Heart left ventricle (tissue), 13 donors: ENCODE measurements at regions not wholly inside any gene's neighbourhood (a gene's known extent, or its start where the extent isn't known, plus 50 kb on each side); places are given as distances from the start of the nearest gene placed in this dataset.

Source experiments
- POLR2A ChIP-seq, 2 donors: fragments of 450-650 bp; IDR thresholded peaks; one replicate each; pipeline ENCODE4 v1.6.1; 2017; ENCODE audit warnings: antibody characterized with exemption in 2 of 2, mild to moderate bottlenecking in 2 of 2, moderate library complexity in 2 of 2
- TF ChIP-seq, protein P1 (sequence below), 12 donors: fragments of 200-600 bp; sonication (generic) in 4 of 12; IDR thresholded peaks; one replicate each; pipeline versions ENCODE4 v1.5.0 to v1.8.0; 2018 to 2022; ENCODE audit warnings: antibody characterized with exemption in 12 of 12, mild to moderate bottlenecking in 5 of 12
- donor health status: ischemic (EF 13 %, LVEDD 7.1; RV severe dilation, severe dysfunction).
- donor health status: DM: no; HTN: yes; CAD: no.
- donor health status: DM: no; HTN: no; CAD: no.
- donor health status: ischemic (EF 25% LVEDD 6.9; RV normal size, moderate dysfunction).
- donor health status: ischemic (EF 25% LVEDD 5.7; RV mildly dilated, moderate dysfunction).
- donor health status: ischemic (EF 35%, LVEDD 5.7; RV mildly dilated, moderate dysfunction).
- donor health status: nonischemic (EF 11% LVEDD 7.7; RV severe dilation, severe dysfunction).
- donor health status: DM: yes; HTN: yes; CAD: no.
- donor health status: PGD.
- donor health status: ischemic (EF 29% LVEDD 5.4; RV normal size, mild dysfunction).
- donor health status: nonischemic (EF 23%, LVEDD 6.1; RV moderate dilation, normal function).

DNA sequence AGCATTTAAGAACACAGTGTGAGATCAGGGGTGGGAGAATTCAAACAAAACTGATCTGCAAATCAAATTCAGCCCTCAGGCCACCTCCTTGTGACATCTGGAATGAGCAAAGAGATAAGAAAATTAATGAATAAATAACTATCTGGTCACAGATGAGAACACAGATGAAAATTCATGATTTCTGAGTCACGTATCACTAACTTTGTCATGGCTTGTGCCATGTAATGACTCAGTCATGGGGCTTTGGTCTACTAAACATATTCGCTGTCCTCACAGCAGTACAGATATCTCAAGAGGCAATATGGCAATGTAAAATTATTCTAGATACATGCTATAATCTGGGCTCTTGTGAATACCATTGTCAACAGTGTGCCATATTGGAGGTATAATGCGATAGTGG lies 274.4 kb downstream of the MAN2A1 start:
- TF ChIP-seq, protein P1, sequence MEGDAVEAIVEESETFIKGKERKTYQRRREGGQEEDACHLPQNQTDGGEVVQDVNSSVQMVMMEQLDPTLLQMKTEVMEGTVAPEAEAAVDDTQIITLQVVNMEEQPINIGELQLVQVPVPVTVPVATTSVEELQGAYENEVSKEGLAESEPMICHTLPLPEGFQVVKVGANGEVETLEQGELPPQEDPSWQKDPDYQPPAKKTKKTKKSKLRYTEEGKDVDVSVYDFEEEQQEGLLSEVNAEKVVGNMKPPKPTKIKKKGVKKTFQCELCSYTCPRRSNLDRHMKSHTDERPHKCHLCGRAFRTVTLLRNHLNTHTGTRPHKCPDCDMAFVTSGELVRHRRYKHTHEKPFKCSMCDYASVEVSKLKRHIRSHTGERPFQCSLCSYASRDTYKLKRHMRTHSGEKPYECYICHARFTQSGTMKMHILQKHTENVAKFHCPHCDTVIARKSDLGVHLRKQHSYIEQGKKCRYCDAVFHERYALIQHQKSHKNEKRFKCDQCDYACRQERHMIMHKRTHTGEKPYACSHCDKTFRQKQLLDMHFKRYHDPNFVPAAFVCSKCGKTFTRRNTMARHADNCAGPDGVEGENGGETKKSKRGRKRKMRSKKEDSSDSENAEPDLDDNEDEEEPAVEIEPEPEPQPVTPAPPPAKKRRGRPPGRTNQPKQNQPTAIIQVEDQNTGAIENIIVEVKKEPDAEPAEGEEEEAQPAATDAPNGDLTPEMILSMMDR (IDR thresholded peaks at IDR 0.05): no peak
- TF ChIP-seq POLR2A (IDR thresholded peaks at IDR 0.05): no peak
